ENCODE measurements at regions not wholly inside any gene's neighbourhood (a gene's known extent, or its start where the extent isn't known, plus 50 kb on each side); places are given as distances from the start of the nearest gene placed in this dataset.
"Not testable (repeated sequence)": the region's sequence is repeated elsewhere in the genome, so short reads cannot be mapped to it uniquely, and the experiment has no call there.

- no peak for DNase-seq (ENCODE audit: extremely low read depth, low read depth)
- TF ChIP-seq, protein P1, sequence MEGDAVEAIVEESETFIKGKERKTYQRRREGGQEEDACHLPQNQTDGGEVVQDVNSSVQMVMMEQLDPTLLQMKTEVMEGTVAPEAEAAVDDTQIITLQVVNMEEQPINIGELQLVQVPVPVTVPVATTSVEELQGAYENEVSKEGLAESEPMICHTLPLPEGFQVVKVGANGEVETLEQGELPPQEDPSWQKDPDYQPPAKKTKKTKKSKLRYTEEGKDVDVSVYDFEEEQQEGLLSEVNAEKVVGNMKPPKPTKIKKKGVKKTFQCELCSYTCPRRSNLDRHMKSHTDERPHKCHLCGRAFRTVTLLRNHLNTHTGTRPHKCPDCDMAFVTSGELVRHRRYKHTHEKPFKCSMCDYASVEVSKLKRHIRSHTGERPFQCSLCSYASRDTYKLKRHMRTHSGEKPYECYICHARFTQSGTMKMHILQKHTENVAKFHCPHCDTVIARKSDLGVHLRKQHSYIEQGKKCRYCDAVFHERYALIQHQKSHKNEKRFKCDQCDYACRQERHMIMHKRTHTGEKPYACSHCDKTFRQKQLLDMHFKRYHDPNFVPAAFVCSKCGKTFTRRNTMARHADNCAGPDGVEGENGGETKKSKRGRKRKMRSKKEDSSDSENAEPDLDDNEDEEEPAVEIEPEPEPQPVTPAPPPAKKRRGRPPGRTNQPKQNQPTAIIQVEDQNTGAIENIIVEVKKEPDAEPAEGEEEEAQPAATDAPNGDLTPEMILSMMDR (IDR thresholded peaks at IDR 0.05; ENCODE audit: low read depth, low read length): no peak
Measured at GRCh38 chr20:50445354-50446151, 64.6 kb upstream of the PTPN1 start.

DNA sequence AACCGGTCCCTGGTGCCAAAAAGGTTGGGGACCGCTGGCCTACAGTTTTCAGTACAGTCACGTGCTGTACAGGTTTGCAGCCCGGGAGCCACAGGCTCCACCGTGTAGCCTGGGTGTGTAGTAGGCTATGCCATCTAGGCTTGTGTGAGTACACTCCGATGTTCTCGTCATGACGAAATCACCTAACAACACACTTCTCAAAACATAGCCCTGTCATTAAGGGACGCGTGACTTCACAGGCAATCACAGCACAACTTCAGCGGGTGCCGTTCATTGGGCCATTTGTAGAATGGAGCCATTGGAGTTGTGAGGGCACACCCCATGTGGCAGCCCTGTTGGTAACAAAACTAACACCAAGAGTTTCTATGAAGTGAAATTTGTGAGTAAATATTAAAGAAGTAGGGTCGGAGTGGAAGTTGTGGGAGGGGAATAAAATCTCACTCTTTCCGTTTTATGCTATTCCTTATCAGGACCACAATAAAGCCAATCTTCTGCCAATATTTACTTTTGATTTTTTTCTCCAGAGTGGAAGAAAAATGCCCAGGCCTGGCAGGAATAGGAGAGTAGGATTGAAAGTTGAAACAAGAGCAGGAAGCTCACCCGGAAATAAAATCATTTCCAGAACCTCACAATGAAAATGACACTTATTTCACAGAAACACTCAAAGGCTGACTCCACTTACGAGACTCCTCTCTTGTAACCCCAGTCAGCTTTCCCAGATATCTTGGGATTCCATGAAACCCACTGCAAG lies 63.7 kb upstream of the PTPN1 start:
- TF ChIP-seq, protein P1 (IDR thresholded peaks at IDR 0.05; ENCODE audit: low read depth, low read length): no peak
- DNase-seq (ENCODE audit: extremely low read depth, low read depth): no peak

GRCh38 chr20:50447102-50447804 lies 62.9 kb upstream of the PTPN1 start:
- no peak for DNase-seq (ENCODE audit: extremely low read depth, low read depth)
- TF ChIP-seq, protein P1 (IDR thresholded peaks at IDR 0.05; ENCODE audit: low read depth, low read length): no peak

GRCh38 chr20:50447817-50448216 lies 62.4 kb upstream of the PTPN1 start:
- TF ChIP-seq, protein P1 (IDR thresholded peaks at IDR 0.05; ENCODE audit: low read depth, low read length): no peak
- no peak for DNase-seq (ENCODE audit: extremely low read depth, low read depth)

- DNase-seq (ENCODE audit: extremely low read depth, low read depth): not testable (repeated sequence)
Measured at GRCh38 chr20:50448625-50449403, 61.4 kb upstream of the PTPN1 start.

GRCh38 chr20:50449738-50450492 lies 60.3 kb upstream of the PTPN1 start:
- DNase-seq (ENCODE audit: extremely low read depth, low read depth): no peak
- TF ChIP-seq, protein P1 (IDR thresholded peaks at IDR 0.05; ENCODE audit: low read depth, low read length): no peak

DNA sequence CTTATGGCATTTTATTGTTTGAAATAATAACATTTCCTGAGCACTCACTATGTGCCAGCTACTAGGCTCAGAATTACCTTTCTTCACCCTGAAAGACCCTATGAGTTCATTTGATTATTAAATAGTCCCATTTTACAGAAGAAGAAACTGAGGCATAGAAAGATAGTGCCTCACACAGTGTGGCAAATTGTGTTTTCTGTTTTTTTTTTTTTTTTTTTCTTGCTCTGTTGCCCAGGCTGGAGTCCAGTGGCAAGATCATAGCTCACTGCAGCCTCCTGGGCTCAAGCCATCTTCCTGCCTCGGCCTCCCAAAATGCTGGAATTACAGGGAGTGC lies 59.7 kb upstream of the PTPN1 start:
- DNase-seq (ENCODE audit: extremely low read depth, low read depth): no peak
- TF ChIP-seq, protein P1 (IDR thresholded peaks at IDR 0.05; ENCODE audit: low read depth, low read length): no peak
